GDM1 (cell line): ENCODE measurements at regions not wholly inside any gene's neighbourhood (a gene's known extent, or its start where the extent isn't known, plus 50 kb on each side); places are given as distances from the start of the nearest gene placed in this dataset.
"Not testable (repeated sequence)": the region's sequence is repeated elsewhere in the genome, so short reads cannot be mapped to it uniquely, and the experiment has no call there.

Experiments used
- DNase-seq: peaks from one replicate; lab custom pipeline; 2025; lab: John Stamatoyannopoulos, UW

- DNase-seq: no peak
Measured at GRCh38 chr3:106398891-106399600, 530.2 kb upstream of the CBLB start.

GRCh38 chr3:106399761-106400160 lies 530.9 kb upstream of the CBLB start:
- no peak for DNase-seq

- DNase-seq: no peak
Measured at GRCh38 chr3:106401666-106402490, 533.1 kb upstream of the CBLB start.

GRCh38 chr3:106403371-106404145 lies 534.7 kb upstream of the CBLB start:
- no peak for DNase-seq

DNA sequence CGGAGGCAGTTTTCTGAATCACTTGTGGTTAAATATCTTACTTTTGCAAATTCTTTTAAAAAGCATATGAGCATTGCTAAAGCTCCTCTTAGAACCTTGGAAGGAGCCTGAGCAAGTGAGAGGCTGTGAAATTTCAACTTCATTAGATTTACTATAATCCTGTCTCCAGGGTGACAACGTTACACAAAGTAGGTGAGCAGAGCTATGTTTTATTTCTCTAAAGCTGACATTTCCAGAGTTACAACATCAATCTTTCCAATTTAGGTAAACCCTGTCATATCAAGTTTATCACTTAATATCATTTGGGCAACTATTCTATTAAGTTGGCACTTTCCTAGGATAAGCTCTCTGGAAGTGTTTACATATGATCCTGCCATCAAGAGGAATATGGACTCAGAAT lies 544.9 kb upstream of the CBLB start:
- no peak for DNase-seq

GRCh38 chr3:106420628-106421027 lies 551.8 kb upstream of the CBLB start:
- DNase-seq: no peak

DNA sequence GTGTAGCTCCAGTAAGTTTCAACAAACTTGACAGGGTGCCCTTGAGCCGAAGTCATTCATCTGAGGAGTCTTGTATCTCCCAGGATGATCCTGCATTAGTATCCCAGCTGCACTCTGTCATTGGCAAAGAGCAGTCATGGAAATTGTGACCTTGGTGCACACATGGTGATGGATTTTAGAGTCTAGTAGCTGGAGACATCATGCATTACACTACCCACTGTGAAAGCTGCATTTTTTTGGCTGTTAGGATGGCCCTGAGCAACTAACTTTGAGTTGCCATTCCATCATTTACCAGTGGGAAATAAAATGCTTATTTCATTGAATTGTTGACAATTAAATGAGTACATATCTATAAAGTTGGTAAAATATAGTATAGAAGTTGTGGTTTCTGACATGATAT lies 552.6 kb upstream of the CBLB start:
- no peak for DNase-seq

DNA sequence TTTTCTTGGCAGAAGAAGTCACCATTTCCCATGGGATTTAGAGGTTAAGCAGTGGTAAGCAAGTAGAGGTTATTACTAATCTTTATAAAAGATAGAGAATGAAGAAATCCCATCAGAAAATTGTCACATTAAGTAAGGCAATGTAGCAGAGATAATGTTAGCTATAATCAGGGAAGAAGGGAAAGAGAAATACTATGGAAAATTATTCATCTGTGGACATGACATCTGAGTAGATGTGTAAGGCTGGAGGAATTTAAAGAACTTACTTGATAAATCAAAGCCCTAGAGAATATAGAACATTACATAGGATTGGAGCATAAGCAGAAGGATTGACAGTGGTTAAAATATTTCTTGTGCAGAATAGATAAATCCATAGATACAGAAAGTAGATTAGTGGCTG lies 553.1 kb upstream of the CBLB start:
- DNase-seq: no peak

DNA sequence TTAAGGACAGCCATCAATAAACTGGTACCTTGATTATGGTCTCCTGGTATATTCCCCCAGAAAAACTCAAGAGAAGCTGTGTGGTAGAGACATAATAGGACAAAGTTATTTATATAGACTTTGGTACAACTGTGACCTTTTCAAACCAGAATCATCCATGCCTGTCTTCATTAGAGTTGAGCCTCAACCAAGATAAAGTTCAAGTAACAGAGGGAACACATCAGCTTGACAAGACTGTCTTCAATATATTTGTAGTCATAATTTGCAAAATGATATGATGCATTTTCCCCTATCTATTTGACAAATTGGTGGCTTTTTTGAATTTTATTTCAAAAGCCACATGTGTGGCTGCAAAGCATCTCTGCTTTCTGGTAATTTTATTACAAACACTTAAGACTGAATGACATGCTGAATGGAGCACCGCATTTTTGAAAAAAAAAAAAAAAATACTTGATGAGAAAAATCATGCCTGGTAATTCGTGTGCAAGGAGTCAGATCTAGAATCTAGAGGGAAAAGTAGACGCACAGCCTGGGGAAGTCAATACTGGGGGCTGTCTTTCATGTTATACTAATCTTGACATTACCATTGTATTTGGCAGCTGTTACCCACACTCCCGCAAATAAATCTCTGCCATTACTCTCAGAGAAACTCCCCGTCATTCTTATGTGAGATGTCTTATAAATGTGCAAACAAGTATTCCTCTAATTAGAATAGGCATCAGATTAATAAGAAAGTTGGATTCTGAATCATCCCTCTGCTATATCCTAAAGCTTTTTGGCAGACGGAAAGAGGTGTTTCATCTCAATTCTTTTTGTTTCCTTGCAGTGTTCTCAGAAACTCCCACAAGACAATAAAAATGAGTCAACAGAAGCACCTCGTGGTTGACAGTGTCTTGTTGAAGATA lies 554.8 kb upstream of the CBLB start:
- no peak for DNase-seq

DNA sequence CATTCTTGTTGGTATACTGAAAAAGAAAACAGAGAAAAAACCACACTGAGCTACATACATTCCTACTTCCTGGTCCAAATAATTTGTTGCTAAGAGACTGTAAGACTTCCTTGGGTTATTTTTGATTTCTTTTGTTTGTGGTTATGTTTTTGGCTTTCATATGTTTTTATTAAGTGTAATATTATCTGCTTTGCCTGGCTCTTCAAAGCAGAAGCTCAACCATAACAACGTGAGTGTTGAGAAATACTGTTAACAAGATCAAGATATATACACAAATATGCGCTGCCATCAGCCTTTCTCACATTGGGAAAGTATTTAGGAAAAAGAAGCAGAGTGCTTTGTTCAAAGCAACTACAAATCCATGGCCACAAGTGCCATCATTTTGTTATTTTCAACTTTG lies 556.2 kb upstream of the CBLB start:
- DNase-seq: no peak

DNA sequence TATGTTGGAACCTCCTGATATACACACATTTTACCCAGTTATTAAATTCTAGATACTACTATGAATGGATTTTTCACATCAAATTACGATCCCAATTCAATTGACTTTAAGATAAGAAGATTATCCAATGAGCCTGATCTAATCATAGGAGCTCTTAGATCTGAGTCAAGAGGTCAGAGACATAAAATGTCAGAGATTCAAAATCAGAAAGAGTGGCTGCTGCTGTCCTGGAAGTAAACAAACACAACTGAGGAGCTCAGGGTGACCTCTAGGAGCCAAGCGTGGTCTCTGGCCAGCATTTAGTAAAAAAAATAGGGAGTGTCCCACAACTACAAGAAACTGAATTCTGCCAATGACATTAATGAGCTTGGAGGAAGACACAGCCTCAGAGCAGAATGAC lies 557.1 kb upstream of the CBLB start:
- DNase-seq: no peak

- DNase-seq: no peak
Measured at GRCh38 chr3:106428565-106428994, 559.8 kb upstream of the CBLB start.

- no peak for DNase-seq
Measured at GRCh38 chr3:106431721-106432120, 562.9 kb upstream of the CBLB start.

- DNase-seq: no peak
Measured at GRCh38 chr3:106435899-106436453, 567.2 kb upstream of the CBLB start.

GRCh38 chr3:106438887-106439286 lies 570.1 kb upstream of the CBLB start:
- no peak for DNase-seq

DNA sequence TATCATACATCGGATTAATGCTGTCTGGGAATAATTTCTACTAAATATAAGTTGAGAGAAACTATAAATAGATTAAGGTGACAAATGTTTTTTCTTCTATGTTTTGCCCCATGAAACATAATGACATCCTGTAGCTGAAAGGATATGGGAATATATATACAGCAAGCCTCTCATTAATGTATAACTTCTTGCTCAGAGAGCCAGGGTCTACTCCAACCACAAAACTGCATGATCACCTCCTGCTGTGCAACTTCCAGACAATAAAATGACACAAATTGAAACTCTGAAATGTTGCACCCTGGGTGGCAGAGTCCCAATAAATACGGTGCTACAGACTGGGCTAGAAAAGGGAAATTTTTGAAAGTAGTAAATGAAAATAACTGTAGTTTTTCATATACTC lies 571.9 kb upstream of the CBLB start:
- DNase-seq: no peak

DNA sequence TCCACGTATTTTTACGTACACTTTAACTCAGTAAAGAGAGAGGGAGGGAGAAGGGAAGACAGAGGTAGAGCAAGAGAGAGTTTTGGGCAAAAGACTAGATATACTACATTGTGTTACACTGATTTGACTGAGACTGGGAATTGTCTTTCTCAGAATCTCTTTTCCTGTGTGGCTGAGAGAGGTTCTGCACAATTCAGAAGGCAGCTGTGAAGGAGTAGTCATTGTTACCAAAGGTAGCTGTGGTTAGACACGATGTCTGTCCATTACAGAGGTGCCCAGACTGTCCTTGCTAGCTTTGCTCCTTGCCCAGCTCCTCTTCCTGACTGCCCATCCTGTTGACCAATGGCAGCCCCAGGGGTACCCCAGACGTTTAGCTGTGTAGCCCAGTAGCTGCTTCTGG lies 577.5 kb upstream of the CBLB start:
- no peak for DNase-seq

- DNase-seq: no peak
Measured at GRCh38 chr3:106447723-106448301, 579.0 kb upstream of the CBLB start.

DNA sequence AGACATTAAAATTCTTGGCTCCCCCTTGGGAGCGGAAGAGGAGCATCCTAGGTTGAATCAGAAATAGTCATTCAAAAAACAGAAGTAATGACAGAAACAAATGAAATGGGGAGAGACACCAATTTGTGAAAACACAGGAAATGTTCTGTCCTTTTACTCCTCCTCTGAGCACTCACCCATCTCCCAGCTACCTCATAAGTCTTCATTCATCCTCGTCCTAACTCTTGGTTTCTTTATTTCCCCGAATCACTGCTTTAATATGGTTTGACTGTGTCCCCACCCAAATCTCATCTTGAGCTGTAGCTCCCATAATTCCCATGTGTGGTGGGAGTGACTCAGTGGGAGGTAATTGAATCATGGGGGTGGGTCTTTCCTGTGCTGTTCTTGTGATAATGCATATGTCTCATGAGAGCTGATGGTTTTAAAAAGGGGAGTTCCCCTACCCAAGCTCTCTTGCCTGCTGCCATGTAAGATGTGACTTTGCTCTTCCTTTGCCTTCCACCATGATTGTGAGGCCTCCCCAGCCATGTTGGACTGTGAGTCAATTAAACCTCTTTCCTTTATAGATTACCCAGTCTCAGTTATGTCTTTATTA lies 579.7 kb upstream of the CBLB start:
- not testable (repeated sequence) for DNase-seq

- DNase-seq: no peak
Measured at GRCh38 chr3:106452096-106452495, 583.3 kb upstream of the CBLB start.

DNA sequence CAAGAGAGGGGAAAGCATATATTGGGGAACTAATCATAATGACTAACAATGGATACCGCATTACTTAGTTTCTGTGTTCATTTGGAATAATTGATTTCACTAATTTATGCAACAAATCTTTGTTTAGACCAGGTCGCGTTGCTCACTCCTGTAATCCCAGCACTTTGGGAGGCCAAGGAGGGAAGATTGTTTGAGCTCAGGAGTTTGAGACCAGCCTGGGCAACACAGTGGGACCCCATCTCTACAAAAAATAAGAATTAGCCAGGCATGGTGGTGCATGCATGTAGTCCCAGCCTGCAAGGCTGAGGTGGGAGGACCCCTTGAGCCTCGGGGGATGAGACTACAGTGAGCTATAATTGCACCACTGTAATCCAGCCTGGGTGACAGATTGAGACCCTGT lies 585.7 kb upstream of the CBLB start:
- DNase-seq: no peak
